ENCODE measurements at regions not wholly inside any gene's neighbourhood (a gene's known extent, or its start where the extent isn't known, plus 50 kb on each side); places are given as distances from the start of the nearest gene placed in this dataset.

- DNase-seq (ENCODE audit: low read depth) = no peak
These were observed 225.3 kb upstream of the PPP2R3A start for GRCh38 chr3:135740211-135740610.

- DNase-seq (ENCODE audit: low read depth) = no peak
These were observed 224.8 kb upstream of the PPP2R3A start for GRCh38 chr3:135740751-135741150.

DNA sequence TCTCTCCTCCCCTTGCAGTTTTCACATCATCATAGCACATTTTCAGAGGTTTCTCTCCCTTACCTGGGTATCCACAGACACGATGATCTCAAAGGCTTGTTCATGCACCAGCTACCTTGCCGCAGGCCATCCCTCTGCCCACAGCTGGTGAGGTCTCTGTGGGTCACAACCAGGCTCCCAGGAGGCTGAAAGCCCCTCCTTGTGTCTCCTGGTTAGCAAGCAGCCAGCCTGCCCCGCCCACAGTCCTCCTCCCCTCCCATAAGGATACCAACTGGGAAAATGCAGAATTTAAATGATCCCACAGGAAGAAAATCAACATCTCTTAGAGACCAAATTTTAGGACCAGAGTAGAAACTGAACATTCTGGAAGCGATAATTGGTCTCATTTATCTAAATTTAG, 213.5 kb upstream of the PPP2R3A start:
- DNase-seq (ENCODE audit: low read depth) = no peak

DNA sequence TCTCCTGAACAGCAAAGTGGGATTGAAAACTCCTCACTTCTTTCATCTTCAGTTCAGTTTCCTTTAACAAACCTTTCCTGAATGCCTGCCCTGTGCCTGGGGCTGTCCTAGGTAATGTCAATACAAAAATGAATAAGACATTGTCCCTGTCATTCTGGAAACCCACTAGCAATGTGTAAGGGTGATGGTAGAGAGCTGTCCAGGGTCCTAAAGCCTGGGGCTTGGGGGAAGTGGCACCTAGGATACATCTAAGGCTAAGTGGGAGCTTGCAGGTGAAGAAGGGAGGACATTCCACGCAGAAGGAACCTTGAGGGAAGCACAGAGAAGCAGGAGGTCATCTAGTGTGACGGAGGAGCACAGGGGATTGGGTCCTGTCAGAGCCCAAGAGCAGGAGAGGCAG, 212.7 kb upstream of the PPP2R3A start:
- DNase-seq (ENCODE audit: low read depth) = no peak

- no peak for DNase-seq (ENCODE audit: low read depth)
These were observed 212.0 kb upstream of the PPP2R3A start for GRCh38 chr3:135753506-135753905.

DNA sequence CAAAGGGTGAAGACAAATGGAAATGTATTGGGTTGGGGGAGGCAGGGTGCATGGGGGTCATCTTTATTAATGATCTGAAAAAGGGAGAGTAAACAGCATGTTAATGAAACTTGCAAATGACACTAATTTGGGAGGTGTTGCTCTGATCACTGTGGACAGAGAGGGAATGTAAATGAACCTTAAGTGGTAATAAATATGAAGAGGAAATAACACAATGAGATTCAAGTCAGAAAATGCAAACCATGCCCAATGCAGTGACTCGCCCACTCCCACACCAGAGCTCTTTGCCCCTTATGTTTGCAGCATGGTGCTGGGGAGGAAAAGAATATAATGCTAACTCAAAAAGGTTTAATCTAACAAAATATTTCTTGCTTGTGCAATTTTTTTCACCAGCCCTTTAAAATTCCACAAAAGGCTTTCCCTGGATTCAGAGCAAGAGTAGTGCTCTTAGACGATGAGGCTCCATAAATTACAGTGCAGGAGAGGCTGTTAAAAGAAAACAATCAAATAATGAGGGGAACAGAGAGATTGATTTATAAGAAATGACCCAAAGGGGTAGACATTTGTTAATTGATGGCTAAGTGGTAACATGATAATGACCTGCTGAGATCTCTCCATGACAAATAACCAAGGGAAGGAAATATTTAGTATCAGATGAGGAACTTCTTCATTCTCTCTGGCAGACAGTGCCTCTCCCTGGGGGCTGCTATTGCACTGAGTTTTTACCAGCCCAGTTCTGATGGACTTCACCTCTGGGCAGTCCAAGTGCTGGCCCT, 210.0 kb upstream of the PPP2R3A start:
- DNase-seq (ENCODE audit: low read depth) = no peak

GRCh38 chr3:135756106-135756668, 209.3 kb upstream of the PPP2R3A start:
- no peak for DNase-seq (ENCODE audit: low read depth)

- DNase-seq (ENCODE audit: low read depth) = no peak
These were observed 208.1 kb upstream of the PPP2R3A start for GRCh38 chr3:135757421-135757820.

- no peak for DNase-seq (ENCODE audit: low read depth)
These were observed 206.6 kb upstream of the PPP2R3A start for GRCh38 chr3:135758961-135759360.

DNA sequence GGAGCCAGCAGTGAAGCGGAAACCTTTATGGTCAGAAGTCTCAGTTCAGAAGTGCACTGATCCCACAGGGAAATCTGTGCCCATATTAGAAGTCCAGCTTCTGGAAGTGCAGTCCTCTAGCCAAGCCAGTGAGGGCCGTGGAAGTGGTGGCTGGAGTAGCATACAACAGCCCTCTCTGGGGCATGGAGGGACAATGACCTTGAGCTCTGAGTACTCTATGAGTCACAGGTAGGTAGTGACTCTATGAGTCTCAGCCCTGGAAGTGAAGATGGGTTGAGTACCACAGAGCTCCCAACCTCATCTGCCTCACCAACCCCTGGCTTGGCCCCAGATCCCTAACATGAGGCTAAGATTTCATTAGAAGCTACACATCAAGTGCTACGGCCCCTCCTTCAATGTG, 205.9 kb upstream of the PPP2R3A start:
- DNase-seq (ENCODE audit: low read depth) = no peak

DNA sequence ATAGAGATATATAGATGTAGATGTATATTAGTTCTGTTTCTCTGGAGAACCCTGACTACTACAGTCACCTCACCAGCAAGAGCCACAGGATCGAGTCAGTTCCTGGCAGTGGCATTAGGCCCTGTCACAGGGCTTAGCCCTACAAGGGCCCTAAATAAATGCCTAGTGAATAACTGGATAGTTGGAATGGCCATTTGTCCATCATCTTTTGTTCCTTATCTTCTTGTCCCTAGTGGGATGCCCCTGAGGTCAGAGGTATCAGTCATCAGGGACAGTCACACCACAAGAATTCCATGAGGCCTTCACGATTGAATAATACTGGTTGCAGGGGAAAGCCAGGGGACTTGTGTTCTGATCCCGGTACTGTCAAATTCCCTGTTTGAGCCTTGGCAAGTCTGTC, 204.9 kb upstream of the PPP2R3A start:
- DNase-seq (ENCODE audit: low read depth) = no peak

DNA sequence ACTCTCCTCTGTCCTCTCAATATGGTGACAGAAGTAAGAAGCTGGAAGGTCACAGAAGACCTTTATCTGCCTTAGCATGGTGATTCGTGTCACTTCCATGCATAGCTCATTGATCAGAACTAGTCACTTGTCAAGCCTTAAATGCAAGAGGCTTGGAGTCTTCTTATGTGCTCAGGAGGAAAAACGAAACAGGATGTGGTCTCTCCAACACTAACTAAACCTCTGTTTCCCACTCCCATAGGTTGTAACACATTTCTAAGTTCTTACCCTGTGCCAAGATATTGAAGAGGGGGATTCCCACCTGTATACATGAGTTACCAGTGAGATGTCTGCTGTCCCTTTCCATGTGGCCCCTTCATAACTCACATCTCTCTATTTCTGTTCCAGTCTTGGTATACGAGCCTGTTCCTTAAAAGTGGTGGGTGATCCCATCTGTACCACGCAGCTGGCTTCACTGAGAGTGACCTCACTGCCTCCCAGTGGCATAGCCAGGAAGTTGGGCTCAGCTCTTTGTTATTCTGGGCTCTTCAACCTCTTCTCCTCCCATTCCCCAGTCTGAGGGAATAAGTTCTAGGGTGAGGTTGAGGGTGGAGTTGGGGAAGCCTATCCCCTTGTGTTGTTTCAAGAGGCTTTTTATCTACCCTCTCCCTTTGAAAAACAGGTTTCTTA, 203.2 kb upstream of the PPP2R3A start:
- DNase-seq (ENCODE audit: low read depth) = no peak

DNA sequence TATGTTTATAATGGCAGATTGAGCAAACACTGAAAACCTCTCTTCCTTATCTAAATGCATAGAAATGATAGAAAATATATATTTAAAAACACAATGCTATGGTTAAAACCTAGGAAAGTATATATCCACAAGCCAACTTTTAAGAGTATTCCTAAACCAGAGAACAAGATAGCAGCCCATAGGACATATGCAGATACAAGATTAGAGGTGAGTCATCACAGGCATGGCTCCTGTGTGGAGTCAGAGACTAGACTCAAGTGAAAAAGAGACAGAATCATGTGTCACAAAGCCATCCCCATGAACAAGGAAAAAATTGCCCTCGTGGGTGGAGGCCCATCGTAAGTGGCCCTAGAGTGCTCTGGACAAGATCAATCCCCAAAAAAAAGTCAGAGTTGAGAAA, 199.4 kb upstream of the PPP2R3A start:
- no peak for DNase-seq (ENCODE audit: low read depth)

GRCh38 chr3:135771760-135772159, 193.8 kb upstream of the PPP2R3A start:
- DNase-seq (ENCODE audit: low read depth) = no peak

- no peak for DNase-seq (ENCODE audit: low read depth)
These were observed 186.5 kb upstream of the PPP2R3A start for GRCh38 chr3:135779024-135779423.

DNA sequence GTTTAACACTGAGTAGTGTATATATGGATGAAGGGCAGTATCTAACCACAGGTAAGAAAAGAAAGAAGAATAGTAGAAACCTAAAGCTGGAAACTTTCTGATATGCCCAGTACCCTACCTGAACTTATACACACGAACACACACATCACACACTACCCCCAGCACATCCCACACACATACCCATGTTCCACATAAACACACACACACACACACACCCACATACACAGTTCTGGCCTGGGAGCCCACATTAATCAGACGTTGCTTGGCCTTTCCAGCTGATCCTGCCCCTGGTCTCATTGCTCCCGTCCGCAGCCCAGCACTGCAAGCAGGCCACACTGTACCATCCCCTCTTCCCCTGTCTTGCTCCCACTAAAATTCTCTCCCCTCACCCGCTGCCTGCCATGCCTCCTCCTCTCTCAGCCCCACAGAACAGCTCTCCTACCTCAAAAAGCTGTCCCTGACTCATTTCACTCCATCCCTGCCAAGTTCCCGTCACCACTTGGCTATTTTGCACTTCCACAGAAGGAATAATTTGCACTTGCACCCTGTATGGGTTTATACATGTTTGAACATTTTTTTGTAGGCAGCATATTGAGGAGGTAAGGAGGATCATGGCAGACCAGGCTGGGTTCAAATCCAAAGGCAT, 185.8 kb upstream of the PPP2R3A start:
- DNase-seq (ENCODE audit: low read depth) = no peak

- no peak for DNase-seq (ENCODE audit: low read depth)
These were observed 184.3 kb upstream of the PPP2R3A start for GRCh38 chr3:135781026-135781815.

- no peak for DNase-seq (ENCODE audit: low read depth)
These were observed 181.0 kb upstream of the PPP2R3A start for GRCh38 chr3:135784557-135784956.

DNA sequence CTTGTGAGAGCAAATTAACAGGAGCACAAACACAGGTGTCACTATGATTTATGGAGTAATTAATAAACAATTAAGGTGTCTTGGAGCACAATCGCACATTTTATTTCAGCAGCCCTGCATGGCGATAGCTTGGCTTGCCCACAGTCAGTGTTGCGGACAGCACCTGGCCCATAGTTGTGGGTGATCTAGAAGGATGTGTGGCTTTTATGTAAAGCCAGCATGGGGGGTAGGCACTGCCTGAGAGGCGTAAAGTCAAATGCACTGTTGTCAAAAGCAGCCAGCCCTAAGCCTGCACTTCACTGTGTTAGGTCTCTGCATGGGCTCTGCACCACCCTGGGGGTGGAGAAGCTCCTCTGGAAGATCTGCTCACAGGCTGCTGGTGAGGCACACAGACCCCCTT, 177.4 kb upstream of the PPP2R3A start:
- no peak for DNase-seq (ENCODE audit: low read depth)

DNA sequence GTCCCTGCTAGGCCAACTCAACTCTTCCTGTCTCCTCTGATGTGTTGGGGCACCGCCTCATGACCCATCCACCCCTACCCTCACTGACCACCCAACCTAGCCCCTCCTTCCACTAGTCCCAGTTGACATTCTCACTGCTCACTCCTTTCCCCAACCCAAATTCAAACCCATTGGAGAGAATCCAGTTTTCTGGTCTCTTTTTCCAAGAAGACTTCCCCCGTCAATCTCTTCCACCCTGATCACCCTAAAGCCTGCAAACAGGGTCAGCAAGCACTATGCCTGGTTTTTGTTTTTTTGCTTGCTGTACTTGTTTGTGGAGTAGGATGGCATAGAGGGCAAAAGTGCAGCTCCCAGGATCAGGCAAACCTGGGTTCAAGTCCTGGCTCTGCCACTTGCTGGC, 176.6 kb upstream of the PPP2R3A start:
- no peak for DNase-seq (ENCODE audit: low read depth)

DNA sequence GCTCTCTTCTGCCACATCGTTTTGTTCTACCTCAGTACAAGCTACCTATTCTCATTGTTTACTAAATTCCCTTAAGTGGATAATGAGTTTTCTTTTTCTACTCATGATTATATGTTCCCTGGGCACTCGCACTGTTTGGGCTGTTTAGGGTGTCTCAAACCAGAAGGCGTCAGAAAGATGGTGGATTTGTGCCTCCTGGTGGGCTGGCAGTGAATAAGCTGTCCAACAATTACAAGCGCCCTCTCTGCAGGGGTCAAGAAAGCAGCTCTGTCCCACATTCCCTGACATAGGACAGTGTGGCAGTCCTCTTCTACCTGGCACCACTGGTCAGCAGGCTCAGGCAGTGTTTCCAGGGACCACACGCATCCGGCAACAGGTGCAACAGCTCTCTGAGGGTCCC, 173.4 kb upstream of the PPP2R3A start:
- DNase-seq (ENCODE audit: low read depth) = no peak

DNA sequence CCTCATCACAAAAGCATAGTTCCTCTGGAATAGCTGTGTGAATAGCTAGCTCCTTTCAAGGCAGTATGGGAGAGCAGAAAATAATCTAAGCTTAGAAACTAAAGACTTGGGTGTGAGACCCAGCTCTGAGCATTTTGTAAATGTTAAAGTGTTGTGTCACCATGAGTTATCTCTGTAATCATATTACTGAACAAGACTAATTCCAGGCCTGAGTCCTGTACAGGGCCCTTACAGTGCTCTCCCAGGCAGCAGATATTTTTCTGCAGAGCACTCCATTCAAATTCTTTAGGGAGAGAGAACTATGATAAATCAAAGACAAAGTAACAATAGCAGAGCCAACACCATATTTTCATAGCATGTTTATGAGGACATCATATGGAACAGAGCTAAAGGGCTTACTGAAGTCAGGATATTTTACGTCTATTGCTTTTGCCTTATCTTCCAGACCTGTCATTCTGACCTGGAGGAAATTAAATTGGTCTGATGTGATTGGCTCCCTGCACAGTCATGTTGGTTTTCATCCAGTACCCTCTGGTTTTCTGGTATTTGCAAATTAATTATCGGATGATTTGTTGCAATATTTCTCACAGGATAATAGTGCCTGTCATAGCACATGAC, 172.6 kb upstream of the PPP2R3A start:
- no peak for DNase-seq (ENCODE audit: low read depth)

Data from activated T-cell treated with anti-CD3 and anti-CD28 coated beads for 48 hours (primary cell).